ENCODE measurements at regions not wholly inside any gene's neighbourhood (a gene's known extent, or its start where the extent isn't known, plus 50 kb on each side); places are given as distances from the start of the nearest gene placed in this dataset.

- DNase-seq (ENCODE audit: low spot score) (no peak), ATAC-seq (ENCODE audit: low FRiP score) (no peak)
- TF ChIP-seq CTCF (IDR thresholded peaks at IDR 0.05): no peak
Measured at GRCh38 chr4:173862754-173863153, 332.7 kb upstream of the HAND2 start.

GRCh38 chr4:173860094-173860493 lies 330.1 kb upstream of the HAND2 start:
- DNase-seq (ENCODE audit: low spot score): no peak
- no peak for TF ChIP-seq CTCF (IDR thresholded peaks at IDR 0.05)
- no peak for ATAC-seq (ENCODE audit: low FRiP score)

GRCh38 chr4:173859091-173859713 lies 329.2 kb upstream of the HAND2 start:
- TF ChIP-seq CTCF (IDR thresholded peaks at IDR 0.05): no peak
- no peak for DNase-seq (ENCODE audit: low spot score)
- no peak for ATAC-seq (ENCODE audit: low FRiP score)

GRCh38 chr4:173858471-173858870 lies 328.4 kb upstream of the HAND2 start:
- no peak for DNase-seq (ENCODE audit: low spot score)
- no peak for ATAC-seq (ENCODE audit: low FRiP score)
- no peak for TF ChIP-seq CTCF (IDR thresholded peaks at IDR 0.05)

- TF ChIP-seq CTCF (IDR thresholded peaks at IDR 0.05): no peak
- ATAC-seq (ENCODE audit: low FRiP score) (no peak), DNase-seq (ENCODE audit: low spot score) (no peak)
Measured at GRCh38 chr4:173857828-173858227, 327.8 kb upstream of the HAND2 start.

- no peak for TF ChIP-seq CTCF (IDR thresholded peaks at IDR 0.05)
- ATAC-seq (ENCODE audit: low FRiP score): no peak
- DNase-seq (ENCODE audit: low spot score): no peak
Measured at GRCh38 chr4:173855015-173855414, 325.0 kb upstream of the HAND2 start.

GRCh38 chr4:173852775-173853174 lies 322.7 kb upstream of the HAND2 start:
- ATAC-seq (ENCODE audit: low FRiP score) (no peak), DNase-seq (ENCODE audit: low spot score) (no peak)
- TF ChIP-seq CTCF (IDR thresholded peaks at IDR 0.05): no peak

Data from omental fat pad (tissue), 3 donors.